HG02588 (cell line): ENCODE measurements at regions not wholly inside any gene's neighbourhood (a gene's known extent, or its start where the extent isn't known, plus 50 kb on each side); places are given as distances from the start of the nearest gene placed in this dataset.
"Not testable (repeated sequence)": the region's sequence is repeated elsewhere in the genome, so short reads cannot be mapped to it uniquely, and the experiment has no call there.

Experiments
- ATAC-seq: cut with Tn5 transposase; IDR thresholded peaks from one replicate; pipeline ENCODE4 v1.9.1; 2021; ENCODE audit warnings: mild to moderate bottlenecking, moderate library complexity; ENCODE audit not compliant: unreplicated experiment

GRCh38 chr14:86780876-86781510, 1212.0 kb downstream of the GALC start:
- ATAC-seq = no peak

- ATAC-seq = no peak
These were observed 1212.5 kb downstream of the GALC start for GRCh38 chr14:86780461-86780860.

GRCh38 chr14:86779416-86779815, 1213.6 kb downstream of the GALC start:
- no peak for ATAC-seq

GRCh38 chr14:86777963-86778602, 1214.9 kb downstream of the GALC start:
- no peak for ATAC-seq

- not testable (repeated sequence) for ATAC-seq
These were observed 1217.1 kb downstream of the GALC start for GRCh38 chr14:86775896-86776295.

GRCh38 chr14:86774916-86775315, 1218.1 kb downstream of the GALC start:
- ATAC-seq = no peak

GRCh38 chr14:86772075-86772474, 1220.9 kb downstream of the GALC start:
- no peak for ATAC-seq

GRCh38 chr14:86770186-86770585, 1222.8 kb downstream of the GALC start:
- ATAC-seq = no peak

- ATAC-seq = no peak
These were observed 1226.5 kb downstream of the GALC start for GRCh38 chr14:86766469-86766868.

- ATAC-seq = no peak
These were observed 1231.4 kb downstream of the GALC start for GRCh38 chr14:86761611-86762010.

GRCh38 chr14:86756521-86757190, 1226.7 kb downstream of the FLRT2 start:
- ATAC-seq = no peak

GRCh38 chr14:86750488-86750887, 1220.5 kb downstream of the FLRT2 start:
- ATAC-seq = not testable (repeated sequence)

- ATAC-seq = no peak
These were observed 1209.8 kb downstream of the FLRT2 start for GRCh38 chr14:86739761-86740160.

GRCh38 chr14:86731427-86731826, 1201.5 kb downstream of the FLRT2 start:
- ATAC-seq = not testable (repeated sequence)

- no peak for ATAC-seq
These were observed 1193.3 kb downstream of the FLRT2 start for GRCh38 chr14:86723254-86723624.

- ATAC-seq = no peak
These were observed 1192.8 kb downstream of the FLRT2 start for GRCh38 chr14:86722612-86723253.

GRCh38 chr14:86714575-86714974, 1184.6 kb downstream of the FLRT2 start:
- ATAC-seq = no peak

GRCh38 chr14:86714153-86714552, 1184.2 kb downstream of the FLRT2 start:
- ATAC-seq = no peak

- ATAC-seq = no peak
These were observed 1182.8 kb downstream of the FLRT2 start for GRCh38 chr14:86712727-86713126.

GRCh38 chr14:86712176-86712575, 1182.2 kb downstream of the FLRT2 start:
- no peak for ATAC-seq

GRCh38 chr14:86708846-86709339, 1178.9 kb downstream of the FLRT2 start:
- ATAC-seq = no peak

GRCh38 chr14:86707071-86707470, 1177.1 kb downstream of the FLRT2 start:
- ATAC-seq = no peak
